ENCODE measurements at regions not wholly inside any gene's neighbourhood (a gene's known extent, or its start where the extent isn't known, plus 50 kb on each side); places are given as distances from the start of the nearest gene placed in this dataset.

DNA sequence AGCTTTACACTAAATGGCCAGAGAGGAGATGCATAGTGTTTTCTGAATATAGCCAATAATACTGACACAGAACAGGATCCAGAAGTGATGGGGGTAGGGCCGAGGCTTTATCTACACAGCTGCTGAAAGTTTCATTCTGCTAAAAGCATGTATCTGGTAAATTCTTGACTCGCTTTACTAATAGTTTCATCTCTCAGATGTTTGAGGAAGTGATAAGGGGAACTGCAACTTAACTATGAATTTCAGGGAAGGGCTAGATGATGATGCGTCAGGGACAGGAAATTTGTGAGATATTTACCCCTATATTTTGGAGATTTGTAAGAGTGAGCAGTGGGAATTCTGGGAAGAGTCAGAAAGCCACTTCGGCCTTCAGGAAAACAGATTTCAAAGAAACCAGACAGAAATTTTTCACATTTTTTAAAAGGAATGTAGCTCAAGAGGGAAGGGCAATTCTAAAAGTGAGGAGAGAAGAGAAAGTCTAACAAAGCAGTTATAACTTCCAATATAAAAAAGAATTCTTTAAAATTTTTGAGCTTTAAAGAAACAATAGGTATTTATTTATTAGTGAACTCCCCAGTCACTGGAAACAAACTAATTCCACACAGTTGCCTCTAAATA is 243.1 kb downstream of the BCAT1 start:
- TF ChIP-seq, protein P1, sequence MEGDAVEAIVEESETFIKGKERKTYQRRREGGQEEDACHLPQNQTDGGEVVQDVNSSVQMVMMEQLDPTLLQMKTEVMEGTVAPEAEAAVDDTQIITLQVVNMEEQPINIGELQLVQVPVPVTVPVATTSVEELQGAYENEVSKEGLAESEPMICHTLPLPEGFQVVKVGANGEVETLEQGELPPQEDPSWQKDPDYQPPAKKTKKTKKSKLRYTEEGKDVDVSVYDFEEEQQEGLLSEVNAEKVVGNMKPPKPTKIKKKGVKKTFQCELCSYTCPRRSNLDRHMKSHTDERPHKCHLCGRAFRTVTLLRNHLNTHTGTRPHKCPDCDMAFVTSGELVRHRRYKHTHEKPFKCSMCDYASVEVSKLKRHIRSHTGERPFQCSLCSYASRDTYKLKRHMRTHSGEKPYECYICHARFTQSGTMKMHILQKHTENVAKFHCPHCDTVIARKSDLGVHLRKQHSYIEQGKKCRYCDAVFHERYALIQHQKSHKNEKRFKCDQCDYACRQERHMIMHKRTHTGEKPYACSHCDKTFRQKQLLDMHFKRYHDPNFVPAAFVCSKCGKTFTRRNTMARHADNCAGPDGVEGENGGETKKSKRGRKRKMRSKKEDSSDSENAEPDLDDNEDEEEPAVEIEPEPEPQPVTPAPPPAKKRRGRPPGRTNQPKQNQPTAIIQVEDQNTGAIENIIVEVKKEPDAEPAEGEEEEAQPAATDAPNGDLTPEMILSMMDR (optimal IDR thresholded peaks at IDR 0.05 in 1 of 3, IDR thresholded peaks at IDR 0.05 in 1 of 3, conservative IDR thresholded peaks at IDR 0.05 in 1 of 3; ENCODE audit: extremely low read depth in 1 of 3, insufficient read depth in 2 of 3, low read length in 3 of 3): no peak
- no peak for TF ChIP-seq EZH2 (IDR thresholded peaks at IDR 0.05; ENCODE audit: low read length)

Data from keratinocyte (primary cell).